GM21360 (cell line): ENCODE measurements at regions not wholly inside any gene's neighbourhood (a gene's known extent, or its start where the extent isn't known, plus 50 kb on each side); places are given as distances from the start of the nearest gene placed in this dataset.
A peak's percentile ranks its signal among the peaks of the same experiment; 100 is the strongest.

Source experiments
- ATAC-seq: cut with Tn5 transposase; IDR thresholded peaks from one replicate; pipeline ENCODE4 v1.9.1; 2021; ENCODE audit warnings: mild to moderate bottlenecking, moderate library complexity; ENCODE audit not compliant: unreplicated experiment

DNA sequence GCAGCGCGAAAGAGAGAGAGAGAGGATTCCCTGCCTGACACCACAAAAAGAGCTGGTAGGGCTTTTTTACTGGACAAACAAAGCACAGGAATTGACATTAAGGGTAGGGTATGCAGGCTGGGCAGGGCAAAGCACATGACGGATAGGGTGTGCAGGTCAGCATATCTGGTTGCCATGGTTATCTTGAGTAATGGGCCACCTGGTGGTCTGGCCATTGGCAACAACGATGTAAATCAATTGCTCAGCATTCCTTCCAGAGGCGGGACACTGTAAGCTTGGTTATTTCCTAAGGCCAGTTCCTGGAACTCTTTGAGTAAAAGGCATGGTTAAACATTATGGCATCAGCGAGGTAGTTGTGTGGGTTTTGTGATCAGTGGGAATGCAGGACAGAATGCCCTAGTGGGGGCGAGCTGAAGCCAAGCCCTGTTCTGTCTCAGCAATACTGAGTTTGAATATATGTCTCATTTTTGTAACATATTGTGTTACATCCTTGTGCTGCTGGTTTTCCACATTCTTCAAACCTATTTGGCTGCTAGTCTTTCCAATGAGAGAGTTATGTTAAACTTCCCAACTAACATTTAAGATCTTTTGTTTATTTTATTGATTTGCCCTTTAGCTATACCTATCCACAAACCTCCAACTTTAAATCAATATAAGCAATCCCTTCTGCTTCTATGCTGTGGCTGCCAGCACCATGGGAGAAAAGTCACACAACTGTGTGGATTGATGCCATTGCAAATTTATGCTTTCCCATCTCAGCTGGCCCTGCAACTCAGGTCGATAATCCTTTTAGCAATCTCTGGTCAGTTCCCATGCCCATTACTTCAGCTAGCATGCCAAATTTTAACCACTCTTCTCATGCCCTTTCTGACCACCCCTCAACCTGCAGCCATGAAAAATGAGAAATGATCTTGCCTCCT, 396.7 kb upstream of the PDE3A start:
- no peak for ATAC-seq

DNA sequence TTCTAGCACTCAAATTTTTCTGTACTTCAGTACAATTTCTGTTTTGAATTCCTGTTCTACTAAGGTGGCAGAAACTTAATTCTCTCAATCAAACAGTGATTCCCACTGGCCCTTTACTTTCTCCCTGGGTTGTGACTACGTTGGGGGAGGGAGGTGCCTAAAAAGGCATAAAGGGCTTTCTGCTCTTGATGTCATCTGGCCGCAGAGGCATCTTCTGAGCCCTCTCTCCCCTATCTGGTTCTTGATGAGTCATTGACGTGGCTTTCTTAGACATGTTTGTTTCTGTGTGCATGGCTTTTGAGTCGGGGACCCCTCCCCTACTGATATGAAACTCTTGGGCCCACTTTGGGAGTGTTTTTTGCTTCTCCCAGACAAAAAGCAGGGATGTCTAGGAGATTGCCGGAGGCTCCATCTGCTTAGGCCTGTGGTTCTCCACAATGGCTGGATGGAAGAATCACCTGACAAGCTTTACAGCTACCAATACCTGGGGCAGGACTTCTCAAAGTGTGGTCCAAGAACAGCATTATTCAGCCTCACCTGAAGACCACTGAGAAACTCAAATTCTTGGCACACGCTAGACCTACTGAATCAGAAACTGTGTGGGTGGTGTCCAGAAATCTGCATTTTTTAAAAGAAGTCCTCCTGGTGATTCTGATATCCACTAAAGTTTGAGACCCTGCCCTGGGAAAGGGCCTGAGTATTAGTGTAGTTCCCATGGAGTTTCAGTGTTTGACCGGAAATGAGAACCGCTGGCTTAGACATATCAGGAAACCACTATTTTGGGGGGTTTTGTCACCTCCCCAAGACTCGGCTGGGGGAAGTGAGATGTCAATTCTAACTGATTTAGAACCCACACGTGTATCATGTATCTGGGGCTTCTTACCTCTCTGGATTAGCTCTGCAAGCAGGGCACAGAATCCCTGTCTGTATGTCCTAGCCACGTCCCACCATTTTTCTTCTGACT, 395.7 kb upstream of the PDE3A start:
- peak; percentile 65 for ATAC-seq

DNA sequence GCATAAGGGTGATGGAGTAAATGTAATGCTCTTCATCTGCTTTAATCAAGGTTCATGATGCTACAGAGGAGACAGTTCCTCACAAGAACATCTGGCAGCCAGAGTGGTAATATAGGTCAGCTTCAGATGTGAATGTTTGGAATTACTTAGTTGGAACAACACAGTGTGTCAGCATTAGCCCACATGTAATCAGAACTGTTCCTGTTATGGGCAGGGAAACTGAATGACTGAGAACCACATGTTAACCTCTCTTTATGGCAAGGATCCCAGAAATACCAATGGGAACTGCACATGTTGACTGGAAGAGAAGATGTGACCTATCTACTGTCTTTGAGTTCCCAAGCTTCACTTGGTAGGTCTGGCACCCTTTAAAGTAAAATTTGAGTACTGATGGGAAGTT, 390.1 kb upstream of the PDE3A start:
- no peak for ATAC-seq

DNA sequence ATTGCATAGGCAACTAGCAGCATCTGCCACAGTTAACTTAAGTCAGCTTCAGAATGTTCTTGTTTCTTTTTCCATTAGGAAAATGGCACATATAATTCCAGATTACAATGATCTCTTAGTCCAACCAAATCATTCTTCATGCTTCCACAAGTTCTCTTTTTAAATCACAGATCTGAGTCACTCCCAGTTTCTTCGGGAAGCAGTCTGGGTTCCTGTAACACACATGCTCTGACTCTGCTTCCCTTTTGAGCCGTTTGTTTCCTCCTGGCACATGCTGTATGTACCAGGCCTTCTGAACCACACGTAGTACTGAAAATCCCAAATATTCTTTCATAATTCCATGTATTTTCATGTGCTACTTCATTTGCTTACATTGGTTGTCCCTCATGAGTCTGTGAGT, 388.8 kb upstream of the PDE3A start:
- no peak for ATAC-seq

DNA sequence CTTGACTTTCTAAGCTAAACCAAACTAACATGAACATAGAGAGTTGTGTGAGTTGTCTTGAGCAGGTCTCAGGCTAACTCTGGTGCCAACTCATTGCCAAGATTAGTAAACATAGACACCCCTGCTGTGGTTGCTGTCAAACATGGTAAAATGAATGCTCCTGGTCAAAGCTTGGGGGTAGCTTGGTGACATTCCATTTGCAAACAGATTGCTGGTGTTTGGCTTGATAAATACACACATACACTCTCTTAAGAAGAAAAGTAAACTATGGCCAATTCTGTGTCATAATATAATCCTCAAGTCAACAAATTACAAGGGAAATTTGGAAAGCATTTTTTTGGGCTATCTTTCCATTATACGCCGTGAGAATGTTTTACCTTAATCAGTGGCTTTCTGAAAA, 386.4 kb upstream of the PDE3A start:
- ATAC-seq, result no peak

DNA sequence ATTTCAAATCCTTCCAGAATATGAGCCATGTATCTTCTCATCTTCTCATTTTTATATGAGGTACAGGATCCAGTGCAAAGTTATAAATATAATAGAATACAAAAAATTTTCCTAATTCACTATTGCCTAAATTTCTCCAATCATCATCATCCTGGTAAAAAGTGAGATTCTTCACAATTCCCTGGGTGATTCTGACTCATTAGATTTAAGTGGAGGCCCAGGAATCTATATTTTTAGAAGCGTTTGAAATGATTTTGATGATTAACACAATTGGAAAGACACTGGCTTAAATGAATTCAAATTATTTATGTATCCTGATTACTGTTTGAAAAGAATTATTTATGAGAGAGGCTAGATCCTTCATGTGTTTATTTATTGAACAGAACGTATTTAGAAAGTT, 380.3 kb upstream of the PDE3A start:
- no peak for ATAC-seq

DNA sequence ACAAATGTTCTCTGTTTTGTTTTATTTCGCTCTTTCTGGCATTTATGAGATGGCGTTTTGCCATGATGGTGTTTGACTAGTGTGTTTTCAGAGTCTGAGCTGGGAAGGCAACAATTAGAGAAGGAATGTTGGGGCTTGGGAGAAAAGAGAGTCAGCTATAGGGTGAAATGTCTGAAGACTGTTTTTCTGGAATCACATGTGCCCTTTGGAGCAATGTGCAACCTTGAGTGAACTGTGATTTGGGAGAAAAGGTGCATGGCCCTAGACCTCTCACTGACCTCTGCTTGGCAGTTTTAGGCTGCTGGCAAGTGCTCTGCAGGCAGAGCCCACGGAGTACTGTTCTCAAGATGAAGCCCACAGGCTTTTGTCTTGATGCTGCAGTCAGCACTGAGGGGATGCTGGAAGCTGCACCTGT, 379.9 kb upstream of the PDE3A start:
- ATAC-seq, result no peak

DNA sequence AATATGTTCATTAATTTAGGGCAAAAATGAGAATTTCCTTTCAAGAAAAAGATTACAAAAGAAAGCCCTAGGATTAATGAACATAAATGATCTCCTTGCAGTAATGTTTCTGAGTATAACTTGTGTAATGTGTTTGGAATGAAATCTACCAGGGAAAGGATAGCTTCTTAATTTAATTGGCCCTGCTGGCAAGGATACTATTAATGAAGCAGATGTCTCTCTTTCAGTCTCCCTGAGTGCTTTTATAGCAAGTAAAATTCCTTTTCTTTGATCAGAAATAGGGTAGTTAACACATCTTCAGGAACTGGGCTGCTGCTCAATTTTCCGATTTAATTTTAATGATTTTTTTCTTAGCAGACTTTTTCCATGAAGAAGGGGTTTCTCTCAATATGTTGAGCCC, 379.4 kb upstream of the PDE3A start:
- ATAC-seq, result no peak

DNA sequence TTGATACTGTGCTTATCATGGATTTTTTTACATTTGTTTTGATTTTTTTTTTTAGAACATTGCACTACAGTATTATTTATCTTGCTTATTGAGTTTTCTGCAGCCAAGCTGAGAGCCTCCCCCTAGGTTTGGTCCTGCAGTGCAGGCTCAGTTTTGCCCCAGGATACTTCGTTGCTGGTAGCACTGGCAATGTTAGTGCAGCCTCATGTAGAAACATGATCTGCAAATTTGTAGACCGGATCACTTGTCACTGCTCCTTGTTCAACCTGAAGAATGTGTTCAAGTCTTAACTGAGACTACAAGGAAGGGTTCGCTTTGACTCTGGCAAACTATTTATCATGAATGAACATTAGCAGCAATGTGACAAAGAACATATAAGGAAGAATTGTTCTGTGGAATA, 377.2 kb upstream of the PDE3A start:
- ATAC-seq, result no peak

DNA sequence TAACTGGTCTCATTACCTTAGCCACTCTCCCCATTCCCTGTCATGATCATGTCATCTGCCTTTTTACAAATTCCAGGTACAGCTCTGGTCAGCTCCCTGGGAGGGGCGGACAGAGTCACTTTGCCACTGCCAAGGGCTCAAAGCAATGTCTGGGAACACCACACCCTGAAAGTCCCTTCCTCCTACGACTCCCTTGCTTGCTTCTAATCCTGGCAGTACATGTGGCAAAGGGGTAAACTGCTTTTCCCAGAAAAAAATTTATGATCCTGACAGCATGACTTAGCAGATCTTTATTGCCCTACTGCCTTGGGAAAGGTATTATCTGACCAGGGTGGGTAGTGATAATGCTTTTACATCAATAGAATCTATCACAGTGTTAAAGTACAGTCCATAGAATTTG, 376.0 kb upstream of the PDE3A start:
- no peak for ATAC-seq

DNA sequence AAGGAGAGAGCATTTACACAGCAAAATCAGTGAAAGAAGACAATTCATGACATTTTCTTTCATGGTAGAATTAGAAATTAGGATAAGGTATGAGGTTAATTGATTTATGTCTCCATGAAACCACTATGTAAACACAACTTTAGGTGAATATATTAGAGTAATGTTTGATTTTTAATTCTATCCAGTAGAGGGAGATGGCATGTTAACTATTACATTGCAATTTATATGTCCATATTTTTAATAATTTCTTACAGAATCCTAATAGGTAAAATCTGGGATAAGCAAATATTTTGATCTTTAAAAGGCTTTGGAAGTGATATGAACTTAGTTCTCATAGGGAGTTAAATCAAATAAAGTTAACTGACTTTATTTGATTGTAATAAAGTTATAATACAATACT, 373.4 kb upstream of the PDE3A start:
- ATAC-seq, result no peak

DNA sequence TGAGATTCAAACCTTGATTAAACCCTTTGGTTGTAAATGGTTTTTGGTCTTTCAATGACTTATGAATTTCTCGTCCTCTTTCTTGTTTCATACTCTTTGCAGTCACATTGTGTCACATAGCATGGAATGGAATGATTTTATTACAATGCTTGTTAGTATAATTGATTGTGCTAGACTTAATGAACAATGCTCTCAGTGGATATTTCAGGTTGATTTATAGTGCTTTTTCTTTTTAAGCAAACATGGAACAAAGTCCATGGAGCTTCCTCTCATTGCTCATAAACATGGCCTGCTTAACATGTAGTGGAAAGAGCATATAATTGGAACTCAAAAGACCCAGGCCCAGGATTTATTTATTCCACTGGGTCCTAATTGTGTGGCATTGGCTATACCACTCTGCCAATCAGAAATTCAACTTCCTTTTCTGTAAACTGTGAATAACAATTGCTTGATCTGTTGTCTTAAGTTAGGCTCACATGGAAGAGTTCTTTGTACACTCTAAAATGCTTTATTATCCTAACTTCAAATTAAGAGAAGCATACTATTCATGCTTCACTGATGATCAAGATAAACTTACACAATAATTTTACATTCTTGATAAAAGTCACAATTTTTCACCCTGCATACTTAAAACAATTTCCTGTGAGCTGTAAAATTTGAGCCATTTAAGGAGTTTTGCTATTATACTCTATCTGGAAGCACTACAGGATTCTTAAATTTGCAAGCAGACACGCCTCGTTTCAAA, 370.5 kb upstream of the PDE3A start:
- ATAC-seq, result no peak

DNA sequence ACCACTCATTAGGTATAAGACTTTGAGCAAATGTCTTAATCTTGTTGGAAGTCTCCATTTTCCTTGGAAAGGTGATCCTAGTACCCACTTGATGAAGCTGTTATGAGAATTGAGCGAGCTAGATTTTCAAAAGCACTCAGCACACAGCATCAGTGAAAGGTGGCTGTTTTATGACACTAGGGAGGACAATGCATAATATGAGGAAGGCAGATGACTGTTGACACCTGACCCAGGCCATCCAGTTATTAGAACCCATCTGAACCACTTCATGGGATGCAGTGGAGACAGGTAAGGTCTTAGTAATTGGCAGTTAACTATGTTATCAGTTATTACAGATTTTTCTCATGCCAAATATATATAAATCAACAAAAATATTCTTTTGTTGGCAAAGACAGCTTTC, 369.9 kb upstream of the PDE3A start:
- no peak for ATAC-seq

DNA sequence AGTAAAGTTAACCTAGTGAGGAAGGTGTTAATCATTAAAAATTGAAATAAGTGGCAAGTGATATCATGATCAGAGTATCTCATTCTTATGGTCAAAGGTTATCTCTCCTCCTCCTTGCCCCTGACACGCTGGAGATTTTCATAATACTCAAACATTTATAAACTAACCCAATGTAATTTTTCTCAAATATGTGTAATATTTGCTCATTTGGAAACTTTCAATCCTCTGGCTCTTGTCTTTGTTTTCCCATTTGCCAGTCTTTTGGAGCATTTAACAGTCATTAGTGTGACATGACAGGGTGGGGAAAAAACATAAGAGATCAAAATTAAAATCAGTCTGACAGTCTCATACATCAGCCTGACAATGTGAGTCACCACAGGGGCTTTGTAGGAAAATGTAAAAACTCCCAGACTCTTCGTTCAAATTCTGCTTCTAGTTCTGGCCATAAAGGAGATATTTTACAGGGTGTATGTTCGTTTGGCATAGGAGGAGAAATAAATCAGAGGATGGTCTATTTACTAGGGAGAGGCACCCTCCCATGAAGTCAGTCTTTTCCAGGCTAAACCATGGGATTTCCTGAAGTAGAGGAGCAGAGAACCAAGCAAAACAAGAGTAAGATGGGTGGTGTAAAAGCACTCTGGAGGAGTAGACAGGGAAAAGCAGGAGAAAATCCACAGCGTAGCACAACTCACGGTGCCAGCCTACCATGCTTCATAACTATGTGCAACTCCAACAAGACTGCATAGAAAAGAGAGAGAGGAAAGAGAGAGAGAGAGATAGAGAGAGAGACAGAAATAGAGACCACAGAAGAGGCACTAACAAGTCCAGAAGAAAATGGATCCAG, 369.2 kb upstream of the PDE3A start:
- ATAC-seq, result no peak

DNA sequence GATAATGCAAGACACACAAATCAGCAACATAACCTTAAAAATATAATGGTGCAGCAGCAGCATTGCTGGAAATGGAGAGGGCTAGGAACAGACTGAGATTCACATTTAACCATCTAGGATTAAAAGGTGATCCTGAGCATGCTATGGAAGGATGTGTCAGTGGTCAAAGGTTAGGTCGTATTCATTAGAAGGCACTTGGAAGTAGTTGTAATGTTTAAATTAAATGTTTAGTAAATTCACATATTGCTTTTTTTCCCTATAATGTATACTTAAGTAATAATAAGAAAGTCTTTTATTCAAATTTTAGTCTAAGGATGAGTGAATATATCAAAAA, 368.6 kb upstream of the PDE3A start:
- no peak for ATAC-seq

DNA sequence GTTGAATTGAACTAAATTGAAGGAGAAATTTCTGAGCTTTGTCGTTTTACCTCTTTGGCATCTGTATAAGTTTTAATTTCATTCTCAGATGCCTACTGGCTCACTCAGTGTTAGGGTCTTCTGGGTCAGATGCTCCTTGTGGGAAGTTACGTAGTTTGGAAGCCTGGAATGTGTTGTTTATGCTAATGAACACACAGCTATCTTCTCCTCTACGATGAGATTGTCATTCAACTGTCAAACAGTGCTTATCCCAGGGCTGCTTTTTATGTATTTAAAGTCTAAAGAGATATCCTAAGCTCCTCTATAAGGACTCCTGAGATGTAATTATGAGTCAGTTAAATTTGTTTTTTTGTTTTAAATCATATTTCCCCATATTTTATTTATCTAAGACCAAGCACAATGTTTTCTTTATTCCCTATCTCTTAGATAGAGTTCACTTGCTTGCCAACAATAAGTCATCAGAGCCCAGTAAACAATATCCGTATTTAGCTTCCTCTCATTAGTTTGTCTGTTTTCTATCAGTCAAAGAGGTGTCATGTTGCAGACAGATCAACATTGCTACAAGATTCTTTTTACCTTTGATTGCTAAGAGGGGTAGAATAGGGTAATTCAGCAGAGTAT, 368.0 kb upstream of the PDE3A start:
- no peak for ATAC-seq

DNA sequence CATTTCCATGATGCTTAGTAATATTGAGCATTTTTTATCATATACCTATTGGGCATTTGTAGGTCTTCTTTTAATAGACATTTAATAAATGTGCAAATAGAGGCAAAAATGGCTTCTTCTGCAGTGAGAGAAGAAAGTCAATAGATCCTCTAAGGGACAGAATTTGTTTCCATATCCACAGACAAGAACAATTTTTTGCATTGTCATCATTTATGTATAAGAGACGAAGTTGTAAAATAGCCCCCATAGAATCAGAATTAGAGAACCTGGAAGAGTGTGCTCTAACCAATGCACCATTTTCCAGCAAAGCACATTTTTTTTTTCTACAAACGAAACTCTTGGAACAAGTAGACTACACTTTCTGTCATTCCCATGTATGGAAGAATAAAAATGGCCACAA, 365.1 kb upstream of the PDE3A start:
- ATAC-seq, result no peak

DNA sequence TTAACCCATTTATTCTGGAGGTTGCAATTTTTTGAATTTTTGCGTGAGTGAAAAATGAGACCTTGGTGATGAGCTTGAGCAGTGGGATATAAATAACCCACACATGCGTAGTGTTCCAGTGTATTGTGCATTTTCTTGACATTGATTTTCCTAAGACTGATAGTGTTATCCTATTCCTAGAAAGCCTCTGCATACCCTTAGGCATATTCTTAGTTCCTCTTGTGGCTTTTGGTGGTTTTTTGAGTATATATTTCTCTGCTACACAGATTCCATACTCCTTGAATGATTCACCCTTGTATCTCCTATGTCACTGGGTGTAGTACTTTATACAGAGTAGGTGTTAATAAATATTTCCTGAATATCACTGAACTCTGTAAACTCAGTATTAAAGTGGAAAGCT, 363.4 kb upstream of the PDE3A start:
- ATAC-seq, result no peak

DNA sequence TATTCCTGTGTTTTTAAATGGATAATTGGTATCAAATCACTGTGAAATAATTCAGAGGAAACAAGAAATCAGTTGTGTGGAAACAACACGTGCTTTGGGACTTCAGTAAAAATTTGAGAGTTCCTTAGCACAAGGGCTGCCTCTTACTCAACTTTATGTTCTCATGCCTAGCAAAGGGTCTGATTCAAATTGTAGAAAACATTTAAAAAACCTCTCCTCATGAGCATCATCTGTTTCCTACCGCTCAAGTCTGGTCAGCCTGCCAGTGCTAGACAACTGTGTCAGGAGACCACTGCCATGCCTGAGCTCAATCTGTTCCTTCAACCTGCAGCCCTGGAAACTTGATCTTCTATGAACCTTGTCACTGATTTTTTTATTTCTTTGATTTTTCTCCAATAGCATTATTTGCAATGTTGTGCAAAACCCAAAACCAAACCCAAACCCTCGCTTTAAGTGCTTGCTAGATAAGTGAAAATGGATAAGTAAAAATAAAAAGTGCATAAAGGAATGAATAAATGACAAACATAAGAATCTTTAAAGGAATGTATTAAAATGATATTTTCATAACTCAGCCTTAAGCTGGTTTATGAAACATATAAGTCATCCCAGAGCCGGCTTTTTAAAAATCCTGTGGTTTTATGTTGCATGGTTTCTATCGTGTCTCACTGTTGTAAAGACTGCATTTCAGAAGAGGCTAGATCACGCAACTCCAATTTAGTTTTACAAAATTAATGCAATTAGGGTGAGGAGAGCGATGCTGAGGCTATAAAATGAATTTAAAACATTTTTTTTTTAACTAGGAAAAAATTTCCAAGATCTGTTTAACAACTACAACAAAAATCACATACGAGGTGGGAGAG, 361.2 kb upstream of the PDE3A start:
- ATAC-seq, result no peak
